HG02610 (cell line): ENCODE measurements at regions not wholly inside any gene's neighbourhood (a gene's known extent, or its start where the extent isn't known, plus 50 kb on each side); places are given as distances from the start of the nearest gene placed in this dataset.
A peak's percentile ranks its signal among the peaks of the same experiment; 100 is the strongest.

Experiments
- ATAC-seq: cut with Tn5 transposase; IDR thresholded peaks from one replicate; pipeline ENCODE4 v1.9.1; 2021; ENCODE audit warnings: mild to moderate bottlenecking, moderate library complexity; ENCODE audit not compliant: unreplicated experiment

DNA sequence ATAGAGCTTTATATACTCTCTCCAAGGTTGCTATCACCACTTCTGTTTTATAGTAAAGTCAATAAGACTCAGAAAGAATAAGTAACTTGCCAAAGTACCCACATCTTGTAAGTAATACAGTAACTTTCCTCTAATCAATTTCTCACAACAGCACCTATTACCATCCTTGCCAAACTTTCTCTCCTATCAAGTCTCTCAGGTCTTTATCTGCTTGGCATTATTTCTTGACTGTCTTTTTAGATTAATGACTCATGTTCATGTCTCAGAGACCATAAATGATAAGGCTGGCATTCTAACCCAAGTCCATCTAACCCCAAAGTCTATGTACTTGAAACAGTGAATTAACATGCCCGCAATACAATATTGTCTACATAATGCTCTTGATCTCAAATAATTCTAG, 618.0 kb upstream of the ZEB2 start:
- no peak for ATAC-seq

GRCh38 chr2:145137211-145137610, 617.3 kb upstream of the ZEB2 start:
- ATAC-seq, result no peak

GRCh38 chr2:145136702-145137101, 616.8 kb upstream of the ZEB2 start:
- ATAC-seq, result no peak

DNA sequence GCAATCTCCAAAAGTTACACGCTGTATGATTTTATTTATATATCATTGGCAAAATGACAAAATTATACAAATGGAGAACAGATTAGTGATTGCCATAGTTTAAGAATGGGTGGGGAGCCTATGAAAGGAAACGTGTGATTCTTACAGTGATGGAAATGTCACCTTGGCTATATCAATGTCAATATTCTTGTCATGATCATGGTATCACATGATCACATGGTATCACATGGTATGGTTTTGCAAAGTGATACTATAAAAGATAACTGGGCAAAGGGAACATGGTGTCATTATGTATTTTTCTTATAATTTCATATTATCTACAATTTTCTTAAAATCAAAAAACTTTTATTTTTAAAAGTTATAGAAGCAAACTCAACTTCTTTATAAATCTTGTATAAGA, 606.2 kb upstream of the ZEB2 start:
- no peak for ATAC-seq

DNA sequence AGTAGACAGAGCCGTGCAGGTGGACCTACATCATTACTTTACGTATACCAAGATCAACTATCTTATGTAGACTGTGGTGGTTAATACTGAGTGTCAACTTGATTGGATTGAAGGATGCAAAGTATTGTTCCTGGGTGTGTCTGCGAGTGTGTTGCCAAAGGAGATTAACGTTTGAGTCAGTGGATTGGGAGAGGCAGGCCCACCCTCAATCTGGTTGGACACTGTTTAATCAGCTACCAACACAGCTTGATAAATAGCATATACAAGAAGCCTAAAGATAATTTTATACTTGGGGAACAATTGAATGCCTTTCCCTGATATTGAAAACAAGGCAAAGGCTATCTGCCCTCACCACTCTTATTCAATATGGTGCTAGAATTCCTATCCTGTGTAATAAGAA, 604.2 kb upstream of the ZEB2 start:
- ATAC-seq, result no peak

- ATAC-seq, result no peak
Observed at GRCh38 chr2:145123606-145124005, 603.7 kb upstream of the ZEB2 start.

- peak; percentile 94 for ATAC-seq
Observed at GRCh38 chr2:145119225-145119624, 599.3 kb upstream of the ZEB2 start.

DNA sequence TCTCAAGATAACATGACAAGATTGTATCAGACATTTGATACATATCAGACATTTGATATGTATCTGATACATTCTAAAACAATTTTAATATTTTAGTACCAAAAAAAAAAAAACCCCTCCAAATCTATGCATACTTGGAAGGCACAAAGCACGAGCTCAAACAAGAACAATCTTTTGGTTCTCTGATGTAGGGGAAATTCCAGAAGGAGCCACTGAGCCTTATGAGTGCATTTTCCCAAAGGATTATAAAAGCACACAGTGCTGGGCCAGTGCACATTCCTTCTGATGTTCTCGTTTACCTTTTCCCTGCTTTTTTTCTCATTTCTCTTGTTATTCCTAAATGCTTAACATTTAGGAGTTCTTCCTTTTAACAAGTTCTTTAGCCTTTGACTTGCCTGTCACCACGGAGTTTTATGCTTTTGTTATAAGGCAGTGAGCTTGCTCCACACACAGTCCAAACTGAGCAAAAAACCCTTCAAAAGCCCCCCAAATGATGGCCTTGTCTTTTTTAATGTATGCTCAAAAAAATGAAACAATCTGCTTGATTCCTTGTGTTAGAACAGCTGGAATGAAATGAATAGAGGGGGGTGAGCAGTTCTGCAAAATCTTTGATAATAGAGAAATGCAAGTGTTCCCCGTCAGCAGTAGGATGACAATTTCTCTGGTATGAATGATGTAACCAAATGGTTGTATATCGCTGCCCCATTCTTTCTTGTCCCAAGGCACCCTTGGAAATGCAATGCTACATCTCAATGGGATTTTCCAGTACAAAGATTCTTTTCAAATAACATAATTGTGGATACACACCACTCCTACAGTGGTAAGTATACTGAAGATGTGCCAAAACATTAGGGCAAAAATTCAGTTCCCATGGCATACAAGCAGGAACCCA, 597.2 kb upstream of the ZEB2 start:
- no peak for ATAC-seq

- ATAC-seq, result no peak
Observed at GRCh38 chr2:145116056-145116455, 596.1 kb upstream of the ZEB2 start.

GRCh38 chr2:145114726-145115125, 594.8 kb upstream of the ZEB2 start:
- ATAC-seq, result no peak

- no peak for ATAC-seq
Observed at GRCh38 chr2:145112467-145112866, 592.5 kb upstream of the ZEB2 start.

- ATAC-seq, result no peak
Observed at GRCh38 chr2:145110668-145111356, 590.9 kb upstream of the ZEB2 start.

GRCh38 chr2:145108959-145109710, 589.2 kb upstream of the ZEB2 start:
- ATAC-seq, result no peak

- ATAC-seq, result no peak
Observed at GRCh38 chr2:145108361-145108778, 588.5 kb upstream of the ZEB2 start.

GRCh38 chr2:145106293-145106692, 586.4 kb upstream of the ZEB2 start:
- ATAC-seq, result no peak

DNA sequence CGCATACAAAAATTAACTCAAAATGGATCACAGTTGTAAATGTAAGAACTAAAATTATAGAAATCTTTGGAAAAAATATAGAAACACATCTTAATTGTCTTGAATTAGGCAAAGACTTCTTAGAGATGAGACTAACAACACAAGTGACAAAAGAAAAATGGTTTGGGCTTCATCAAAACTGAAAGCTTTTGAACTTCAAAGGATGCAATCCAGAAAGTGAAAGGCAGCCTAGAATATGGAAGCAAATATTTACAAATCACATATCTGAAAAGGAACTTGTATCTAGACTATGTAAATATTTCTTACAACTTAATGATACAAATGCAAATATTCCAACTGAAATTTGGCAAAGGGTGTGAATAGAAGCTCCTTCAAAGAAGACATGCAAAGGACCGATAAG, 582.8 kb upstream of the ZEB2 start:
- no peak for ATAC-seq

DNA sequence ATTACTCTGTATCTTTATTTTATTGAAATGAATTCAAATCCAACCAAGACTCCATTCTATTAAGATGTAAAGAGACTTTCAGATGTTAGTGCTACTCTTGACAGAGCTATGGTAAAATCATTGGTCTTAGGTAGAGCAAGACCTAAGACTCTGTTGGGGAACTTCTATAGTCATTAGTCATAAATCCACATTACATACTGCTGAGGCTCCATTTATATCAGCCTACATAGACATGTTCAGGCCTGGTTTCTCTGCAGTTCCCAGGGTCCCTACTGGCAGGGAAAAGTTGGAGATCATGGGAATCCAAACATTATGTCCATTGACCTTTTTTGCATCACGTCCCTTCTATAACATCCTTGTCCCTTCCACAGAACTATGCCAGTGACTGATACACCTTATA, 580.4 kb upstream of the ZEB2 start:
- no peak for ATAC-seq

DNA sequence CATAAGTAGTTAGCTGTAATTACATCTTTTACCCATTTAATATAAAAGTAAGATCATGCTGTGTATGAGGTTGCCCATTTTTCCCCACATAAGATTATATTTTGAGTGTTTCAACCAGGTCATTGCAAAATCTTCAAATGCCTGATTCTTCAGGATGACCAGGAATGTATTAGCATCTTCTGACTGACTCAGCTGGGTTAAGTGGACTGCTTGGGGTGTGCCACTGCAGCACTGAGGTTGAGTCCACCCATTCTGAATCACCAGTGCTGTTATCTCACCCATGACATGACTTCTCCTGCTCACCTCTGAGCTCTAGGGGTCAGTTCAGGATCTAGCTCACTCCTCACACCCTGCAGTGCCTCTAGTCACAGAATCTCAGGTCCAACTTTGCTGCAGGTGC, 576.7 kb upstream of the ZEB2 start:
- ATAC-seq, result no peak

DNA sequence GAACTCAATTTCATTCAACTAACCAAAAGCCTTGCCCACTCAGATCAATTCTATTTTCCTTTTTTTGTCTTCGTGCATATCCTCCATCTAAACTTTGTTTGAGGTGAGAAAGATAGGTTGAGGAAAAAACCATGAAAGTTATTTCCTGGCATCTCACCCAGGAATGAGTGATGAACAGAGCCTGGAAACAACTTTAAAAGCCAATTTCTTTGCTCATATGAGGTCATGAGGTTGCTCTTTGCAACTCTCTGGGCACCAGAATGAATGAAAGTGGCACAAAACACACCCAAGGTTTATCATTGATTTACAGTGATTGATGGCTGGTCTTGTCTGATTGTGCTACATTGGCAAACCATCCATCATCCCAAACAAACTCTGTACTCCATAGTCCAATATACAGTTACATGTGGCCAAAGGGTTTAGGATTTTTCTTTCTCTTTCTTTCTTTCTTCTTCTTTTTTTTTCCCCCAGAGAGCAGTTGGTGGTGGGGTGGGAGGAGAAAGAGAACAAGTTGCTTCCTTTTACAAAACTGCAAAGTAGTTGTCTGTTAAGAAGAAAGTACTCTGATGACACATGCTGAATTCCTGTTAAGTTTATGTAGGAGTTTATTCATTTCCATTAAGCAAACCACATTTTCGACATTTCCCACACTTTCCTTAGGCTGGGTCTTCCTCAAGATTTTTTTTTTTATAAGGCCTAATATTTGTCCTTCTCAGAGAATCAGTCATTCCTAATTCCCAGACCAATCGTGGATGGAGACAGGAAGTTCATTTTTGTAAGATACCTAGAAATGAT, 575.9 kb upstream of the ZEB2 start:
- ATAC-seq, result no peak

DNA sequence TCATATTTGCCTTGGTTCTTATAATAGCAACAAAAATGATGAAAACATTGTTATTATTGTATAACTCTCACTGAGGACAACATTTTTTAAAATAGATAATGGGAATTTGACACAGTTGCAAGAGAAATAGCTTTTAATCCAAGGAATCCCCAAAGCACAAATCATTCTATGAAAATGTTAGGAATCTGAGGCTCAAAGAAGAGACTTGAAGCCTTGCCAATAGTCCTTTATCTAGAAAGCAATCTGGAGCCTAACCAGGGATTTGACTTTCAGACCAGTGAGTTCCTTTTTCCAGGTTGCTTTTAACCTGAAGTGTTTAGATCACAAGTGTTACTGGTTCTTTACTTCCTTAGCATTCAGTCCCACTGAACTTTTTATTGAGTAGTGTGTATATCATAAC, 574.5 kb upstream of the ZEB2 start:
- ATAC-seq, result no peak

DNA sequence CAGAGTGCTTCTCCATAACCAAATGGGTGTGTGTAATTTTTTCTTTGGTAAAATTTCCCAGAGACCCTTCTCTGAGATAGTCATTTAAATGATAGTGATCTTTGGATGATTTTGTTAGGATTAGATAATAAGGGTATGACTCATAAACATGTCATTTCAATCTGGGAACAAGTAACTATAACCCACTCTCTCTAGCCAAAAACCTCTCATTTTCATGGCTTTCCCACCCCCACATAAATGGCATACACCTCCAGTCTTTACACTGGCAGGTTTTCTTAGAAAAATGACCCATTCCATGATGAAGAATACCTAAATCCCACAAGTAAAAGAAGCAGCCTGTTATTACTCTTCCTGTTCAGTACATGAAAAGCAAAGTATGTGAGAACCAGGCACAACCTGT, 572.0 kb upstream of the ZEB2 start:
- no peak for ATAC-seq
